MM.1S (cell line): ENCODE measurements at regions not wholly inside any gene's neighbourhood (a gene's known extent, or its start where the extent isn't known, plus 50 kb on each side); places are given as distances from the start of the nearest gene placed in this dataset.

Experiments
- DNase-seq: peaks from one replicate; pipeline ENCODE4 v3.0.0-alpha.2; 2015
- H2AFZ ChIP-seq: fragments of 300-600 bp; sonication (generic); 2 replicates; pipeline ENCODE4 v1.6.0; 2016; ENCODE audit warnings: antibody characterized with exemption, low read length
- H3F3A ChIP-seq: fragments of 300-600 bp; sonication (generic); 2 replicates; pipeline ENCODE4 v1.6.1; 2016; ENCODE audit warnings: mild to moderate bottlenecking, antibody characterized with exemption, low read length, moderate library complexity, mixed read lengths; ENCODE audit not compliant: insufficient read depth
- H3K27ac ChIP-seq: fragments of 300-600 bp; sonication (generic); 2 replicates; pipeline ENCODE4 v1.5.1; 2016; ENCODE audit warnings: mild to moderate bottlenecking, low read length
- H3K27me3 ChIP-seq: fragments of 300-600 bp; sonication (generic); replicated peaks from 2 replicates; pipeline ENCODE4 v1.6.0; 2016; ENCODE audit warnings: low read length; ENCODE audit not compliant: insufficient read depth
- H3K36me3 ChIP-seq: fragments of 300-600 bp; sonication (generic); replicated peaks from 2 replicates; pipeline ENCODE4 v1.6.1; 2016; ENCODE audit warnings: mild to moderate bottlenecking, low read length, mixed read lengths; ENCODE audit not compliant: insufficient read depth
- H3K4me1 ChIP-seq: fragments of 300-600 bp; sonication (generic); 2 replicates; pipeline ENCODE4 v1.6.1; 2016; ENCODE audit warnings: low read length, mixed read lengths
- H3K4me2 ChIP-seq: fragments of 300-600 bp; sonication (generic); 2 replicates; pipeline ENCODE4 v1.6.0; 2016; ENCODE audit warnings: low read depth, low read length
- H3K4me3 ChIP-seq: fragments of 300-600 bp; sonication (generic); 2 replicates; pipeline ENCODE4 v1.5.1; 2016; ENCODE audit warnings: low read length, mixed read lengths
- H3K79me2 ChIP-seq: fragments of 300-600 bp; sonication (generic); 2 replicates; pipeline ENCODE4 v1.6.1; 2016; ENCODE audit warnings: mixed run types, low read length, mixed read lengths
- H3K9ac ChIP-seq: fragments of 300-600 bp; sonication (generic); 2 replicates; pipeline ENCODE4 v1.6.1; 2016; ENCODE audit warnings: low read length, mixed read lengths
- H3K9me2 ChIP-seq: fragments of 300-600 bp; sonication (generic); replicated peaks from 2 replicates; pipeline ENCODE4 v1.6.1; 2016; ENCODE audit warnings: mild to moderate bottlenecking, low read length, mixed read lengths; ENCODE audit not compliant: insufficient read depth
- H3K9me3 ChIP-seq: fragments of 300-600 bp; sonication (generic); replicated peaks from 2 replicates; pipeline ENCODE4 v1.6.1; 2016; ENCODE audit warnings: mild to moderate bottlenecking, low read length, mixed read lengths; ENCODE audit not compliant: insufficient read depth
- H4K20me1 ChIP-seq: fragments of 300-600 bp; sonication (generic); 2 replicates; pipeline ENCODE4 v1.6.1; 2016; ENCODE audit warnings: mild to moderate bottlenecking, low read length, moderate library complexity, mixed read lengths; ENCODE audit not compliant: insufficient read depth
- EZH2 ChIP-seq: fragments of 300-600 bp; sonication (generic); optimal IDR thresholded peaks from 2 replicates; pipeline ENCODE3; 2017; ENCODE audit warnings: low read depth, mild to moderate bottlenecking, antibody characterized with exemption, low read length, mixed read lengths
- EZH2phosphoT487 ChIP-seq: fragments of 300-600 bp; sonication (generic); IDR thresholded peaks from 2 replicates; pipeline ENCODE4 v1.6.1; 2018; ENCODE audit warnings: antibody characterized with exemption, low read length
- TF ChIP-seq, protein P1 (sequence below): fragments of 300-600 bp; sonication (generic); IDR thresholded peaks from 2 replicates; pipeline ENCODE4 v1.5.1; 2016; ENCODE audit warnings: antibody characterized with exemption, low read length, mixed read lengths

DNA sequence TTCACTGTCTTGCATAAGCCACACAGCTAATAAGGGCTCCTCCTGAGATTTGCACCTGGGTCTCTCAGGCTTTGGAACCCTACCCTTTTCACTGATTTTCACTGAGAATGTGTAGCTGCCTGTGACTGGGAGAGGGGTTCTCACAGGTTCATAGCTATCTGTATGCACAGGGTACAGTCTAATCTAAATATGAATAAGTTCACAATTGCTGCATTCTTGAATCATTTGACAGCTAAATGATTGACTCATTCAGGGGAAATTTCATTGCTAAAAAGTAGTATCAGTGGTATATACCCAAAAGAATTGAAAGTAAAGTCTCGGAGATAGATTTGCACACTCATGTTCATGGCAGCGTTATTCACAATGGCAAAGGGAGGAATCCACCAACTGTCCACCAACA, 140.7 kb downstream of the BOD1 start:
- 0 out of 2 replicates have a peak, but pooled peaks cover 3% of the 10 kb centered on the region for H3F3A ChIP-seq
- H3K9me3 ChIP-seq = no peaks in the 10 kb centered on the region
- no peaks in the 10 kb centered on the region for H3K27me3 ChIP-seq
- H3K4me1 ChIP-seq = peaks cover 8% of the 10 kb centered on the region; the same call in 1 of the 2 replicates
- H3K4me3 ChIP-seq = no peak overlapping the region
- no peak overlapping the region for H3K9ac ChIP-seq
- no peaks in the 10 kb centered on the region for H3K9me2 ChIP-seq
- no peak overlapping the region for H2AFZ ChIP-seq
- H4K20me1 ChIP-seq = no peaks in the 10 kb centered on the region
- no peak for DNase-seq
- TF ChIP-seq, protein P1, sequence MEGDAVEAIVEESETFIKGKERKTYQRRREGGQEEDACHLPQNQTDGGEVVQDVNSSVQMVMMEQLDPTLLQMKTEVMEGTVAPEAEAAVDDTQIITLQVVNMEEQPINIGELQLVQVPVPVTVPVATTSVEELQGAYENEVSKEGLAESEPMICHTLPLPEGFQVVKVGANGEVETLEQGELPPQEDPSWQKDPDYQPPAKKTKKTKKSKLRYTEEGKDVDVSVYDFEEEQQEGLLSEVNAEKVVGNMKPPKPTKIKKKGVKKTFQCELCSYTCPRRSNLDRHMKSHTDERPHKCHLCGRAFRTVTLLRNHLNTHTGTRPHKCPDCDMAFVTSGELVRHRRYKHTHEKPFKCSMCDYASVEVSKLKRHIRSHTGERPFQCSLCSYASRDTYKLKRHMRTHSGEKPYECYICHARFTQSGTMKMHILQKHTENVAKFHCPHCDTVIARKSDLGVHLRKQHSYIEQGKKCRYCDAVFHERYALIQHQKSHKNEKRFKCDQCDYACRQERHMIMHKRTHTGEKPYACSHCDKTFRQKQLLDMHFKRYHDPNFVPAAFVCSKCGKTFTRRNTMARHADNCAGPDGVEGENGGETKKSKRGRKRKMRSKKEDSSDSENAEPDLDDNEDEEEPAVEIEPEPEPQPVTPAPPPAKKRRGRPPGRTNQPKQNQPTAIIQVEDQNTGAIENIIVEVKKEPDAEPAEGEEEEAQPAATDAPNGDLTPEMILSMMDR = no peak
- no peaks in the 10 kb centered on the region for H3K79me2 ChIP-seq
- 0 out of 2 replicates have a peak overlapping the region, but pooled peaks have one; percentile 28 for H3K4me2 ChIP-seq
- no peak overlapping the region for H3K27ac ChIP-seq
- H3K36me3 ChIP-seq = no peaks in the 10 kb centered on the region

DNA sequence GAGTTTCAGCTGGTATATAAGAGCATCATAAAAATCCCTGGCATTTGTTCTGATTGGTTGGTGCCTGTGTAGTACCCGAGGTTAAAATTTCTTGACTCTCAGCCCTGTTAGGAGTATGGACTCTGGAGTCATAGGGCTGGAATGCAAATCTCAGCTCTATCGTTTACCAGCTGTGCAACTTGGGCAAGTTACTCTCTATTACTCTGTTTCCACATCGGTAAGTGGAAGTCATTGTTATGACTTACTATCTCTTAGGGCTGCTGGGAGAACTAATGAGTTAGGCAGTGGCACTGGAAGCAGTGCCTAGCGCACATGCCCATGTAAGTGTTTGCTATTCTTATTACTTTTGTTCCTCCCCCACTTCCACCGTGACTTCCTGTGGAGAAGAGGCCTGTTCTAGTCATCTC, 141.6 kb downstream of the BOD1 start:
- no peaks in the 10 kb centered on the region for H3K9me2 ChIP-seq
- H3K9me3 ChIP-seq = no peaks in the 10 kb centered on the region
- H3K4me1 ChIP-seq = peaks cover 8% of the 10 kb centered on the region; the same call in 1 of the 2 replicates
- TF ChIP-seq EZH2phosphoT487 (no peak), EZH2 (no peak)
- TF ChIP-seq, protein P1 = no peak
- 0 out of 2 replicates have a peak, but pooled peaks cover 3% of the 10 kb centered on the region for H3F3A ChIP-seq
- DNase-seq = no peak
- no peaks in the 10 kb centered on the region for H3K27me3 ChIP-seq
- no peak overlapping the region for H3K4me3 ChIP-seq
- H3K9ac ChIP-seq = no peak overlapping the region
- no peaks in the 10 kb centered on the region for H3K79me2 ChIP-seq
- no peak overlapping the region for H3K4me2 ChIP-seq
- no peaks in the 10 kb centered on the region for H4K20me1 ChIP-seq
- H2AFZ ChIP-seq = no peak overlapping the region
- H3K36me3 ChIP-seq = no peaks in the 10 kb centered on the region
- H3K27ac ChIP-seq = no peak overlapping the region

DNA sequence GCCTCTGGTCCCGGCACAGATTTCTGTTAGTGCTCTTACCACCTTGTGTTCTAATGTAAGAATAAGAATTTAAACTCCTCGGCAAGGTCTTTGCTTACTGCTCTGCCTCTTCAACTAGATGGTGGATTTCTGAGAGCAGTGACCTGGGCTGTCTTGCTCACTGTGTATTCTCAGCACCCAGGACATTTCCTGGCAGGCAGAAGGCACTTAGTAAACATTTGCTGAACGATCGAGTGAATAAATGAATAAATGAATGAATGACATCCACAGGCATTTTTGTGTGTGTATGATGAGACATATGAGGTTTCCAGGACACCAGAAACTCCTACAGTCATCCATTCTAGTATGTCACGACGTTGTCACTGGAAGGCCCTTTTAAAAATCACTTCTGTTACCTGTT, 143.2 kb downstream of the BOD1 start:
- Histone ChIP-seq H3K79me2 (no peaks in the 10 kb centered on the region), H3K36me3 (no peaks in the 10 kb centered on the region), H3K9me3 (no peaks in the 10 kb centered on the region), H3K27ac (no peak overlapping the region), H3F3A (0 out of 2 replicates have a peak, but pooled peaks cover 3% of the 10 kb centered on the region), H3K4me2 (no peak overlapping the region), H3K4me3 (no peak overlapping the region), H3K9ac (no peak overlapping the region), H3K4me1 (peaks cover 8% of the 10 kb centered on the region; the same call in 1 of the 2 replicates), H3K27me3 (no peaks in the 10 kb centered on the region), H2AFZ (0 out of 2 replicates have a peak overlapping the region, but pooled peaks have one; percentile 5), H3K9me2 (no peaks in the 10 kb centered on the region), H4K20me1 (no peaks in the 10 kb centered on the region)
- DNase-seq = no peak
- TF ChIP-seq EZH2 = no peak
- TF ChIP-seq, protein P1 = no peak
- TF ChIP-seq EZH2phosphoT487 = no peak
